ENCODE measurements at regions not wholly inside any gene's neighbourhood (a gene's known extent, or its start where the extent isn't known, plus 50 kb on each side); places are given as distances from the start of the nearest gene placed in this dataset.

GRCh38 chrX:40452031-40452430 is 128.7 kb upstream of the ATP6AP2 start:
- no peak for DNase-seq (ENCODE audit: low read depth)

- DNase-seq (ENCODE audit: low read depth), result no peak
Measured at GRCh38 chrX:40449956-40450706, 130.6 kb upstream of the ATP6AP2 start.

GRCh38 chrX:40449396-40449795 is 131.4 kb upstream of the ATP6AP2 start:
- DNase-seq (ENCODE audit: low read depth), result no peak

GRCh38 chrX:40448793-40449192 is 132.0 kb upstream of the ATP6AP2 start:
- DNase-seq (ENCODE audit: low read depth), result no peak

- no peak for DNase-seq (ENCODE audit: low read depth)
Measured at GRCh38 chrX:40446921-40447320, 133.8 kb upstream of the ATP6AP2 start.

- no peak for DNase-seq (ENCODE audit: low read depth)
Measured at GRCh38 chrX:40445691-40446090, 135.1 kb upstream of the ATP6AP2 start.

- DNase-seq (ENCODE audit: low read depth), result no peak
Measured at GRCh38 chrX:40444798-40445496, 135.8 kb upstream of the ATP6AP2 start.

GRCh38 chrX:40444133-40444532 is 136.6 kb upstream of the ATP6AP2 start:
- no peak for DNase-seq (ENCODE audit: low read depth)

- DNase-seq (ENCODE audit: low read depth), result no peak
Measured at GRCh38 chrX:40440866-40441265, 139.9 kb upstream of the ATP6AP2 start.

- DNase-seq (ENCODE audit: low read depth), result no peak
Measured at GRCh38 chrX:40439625-40440532, 140.9 kb upstream of the ATP6AP2 start.

- no peak for DNase-seq (ENCODE audit: low read depth)
Measured at GRCh38 chrX:40437348-40437747, 143.4 kb upstream of the ATP6AP2 start.

GRCh38 chrX:40434947-40435346 is 145.8 kb upstream of the ATP6AP2 start:
- no peak for DNase-seq (ENCODE audit: low read depth)

- DNase-seq (ENCODE audit: low read depth), result no peak
Measured at GRCh38 chrX:40434443-40434842, 146.3 kb upstream of the ATP6AP2 start.

GRCh38 chrX:40433160-40433559 is 147.6 kb upstream of the ATP6AP2 start:
- no peak for DNase-seq (ENCODE audit: low read depth)

GRCh38 chrX:40424259-40424658 is 156.5 kb upstream of the ATP6AP2 start:
- DNase-seq (ENCODE audit: low read depth), result no peak

- no peak for DNase-seq (ENCODE audit: low read depth)
Measured at GRCh38 chrX:40423299-40423698, 157.5 kb upstream of the ATP6AP2 start.

- DNase-seq (ENCODE audit: low read depth), result no peak
Measured at GRCh38 chrX:40422021-40422420, 158.7 kb upstream of the ATP6AP2 start.

GRCh38 chrX:40420899-40421729 is 159.7 kb upstream of the ATP6AP2 start:
- no peak for DNase-seq (ENCODE audit: low read depth)

GRCh38 chrX:40418813-40419195 is 162.0 kb upstream of the ATP6AP2 start:
- no peak for DNase-seq (ENCODE audit: low read depth)

- DNase-seq (ENCODE audit: low read depth), result no peak
Measured at GRCh38 chrX:40418146-40418812, 162.5 kb upstream of the ATP6AP2 start.

GRCh38 chrX:40415675-40416074 is 165.1 kb upstream of the ATP6AP2 start:
- DNase-seq (ENCODE audit: low read depth), result no peak
